HL-60 (cell line): ENCODE measurements at regions not wholly inside any gene's neighbourhood (a gene's known extent, or its start where the extent isn't known, plus 50 kb on each side); places are given as distances from the start of the nearest gene placed in this dataset.

Experiments used
- GABPA ChIP-seq: IDR thresholded peaks from 2 replicates; pipeline ENCODE4 v1.6.1; 2012; ENCODE audit warnings: low read depth
- TF ChIP-seq, protein P1 (sequence below): IDR thresholded peaks from one replicate; pipeline ENCODE4 v1.5.1; 2011; ENCODE audit warnings: low read length, control low read depth, inconsistent platforms; ENCODE audit not compliant: insufficient read depth

GRCh38 chr5:170168002-170168401 lies 62.3 kb downstream of the FOXI1 start:
- TF ChIP-seq, protein P1, sequence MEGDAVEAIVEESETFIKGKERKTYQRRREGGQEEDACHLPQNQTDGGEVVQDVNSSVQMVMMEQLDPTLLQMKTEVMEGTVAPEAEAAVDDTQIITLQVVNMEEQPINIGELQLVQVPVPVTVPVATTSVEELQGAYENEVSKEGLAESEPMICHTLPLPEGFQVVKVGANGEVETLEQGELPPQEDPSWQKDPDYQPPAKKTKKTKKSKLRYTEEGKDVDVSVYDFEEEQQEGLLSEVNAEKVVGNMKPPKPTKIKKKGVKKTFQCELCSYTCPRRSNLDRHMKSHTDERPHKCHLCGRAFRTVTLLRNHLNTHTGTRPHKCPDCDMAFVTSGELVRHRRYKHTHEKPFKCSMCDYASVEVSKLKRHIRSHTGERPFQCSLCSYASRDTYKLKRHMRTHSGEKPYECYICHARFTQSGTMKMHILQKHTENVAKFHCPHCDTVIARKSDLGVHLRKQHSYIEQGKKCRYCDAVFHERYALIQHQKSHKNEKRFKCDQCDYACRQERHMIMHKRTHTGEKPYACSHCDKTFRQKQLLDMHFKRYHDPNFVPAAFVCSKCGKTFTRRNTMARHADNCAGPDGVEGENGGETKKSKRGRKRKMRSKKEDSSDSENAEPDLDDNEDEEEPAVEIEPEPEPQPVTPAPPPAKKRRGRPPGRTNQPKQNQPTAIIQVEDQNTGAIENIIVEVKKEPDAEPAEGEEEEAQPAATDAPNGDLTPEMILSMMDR, result no peak
- TF ChIP-seq GABPA, result no peak
